Esophagus squamous epithelium (tissue), 5 donors: ENCODE measurements at regions not wholly inside any gene's neighbourhood (a gene's known extent, or its start where the extent isn't known, plus 50 kb on each side); places are given as distances from the start of the nearest gene placed in this dataset.

Source experiments
- DNase-seq: peaks from one replicate; lab custom pipeline; 2025; lab: John Stamatoyannopoulos, UW
- H3K27ac ChIP-seq, 4 donors: fragments of 200-600 bp; sonication (generic); one replicate each; pipeline ENCODE4 v1.5.1; 2016 to 2019; ENCODE audit warnings: mild to moderate bottlenecking in 1 of 4
- H3K27me3 ChIP-seq, 4 donors: fragments of 200-600 bp; sonication (generic); 1 replicate in 3 of 4; 2 replicates in 1 of 4; pipeline versions ENCODE4 v1.5.1 to v1.6.0; 2017 to 2021; ENCODE audit warnings: antibody characterized with exemption in 1 of 4
- H3K36me3 ChIP-seq, 3 donors: fragments of 200-600 bp; sonication (generic); one replicate each; pipeline ENCODE4 v1.5.1; 2016 to 2019
- H3K4me1 ChIP-seq, 3 donors: fragments of 200-600 bp; sonication (generic); one replicate each; pipeline ENCODE4 v1.5.1; 2017 to 2019
- H3K4me3 ChIP-seq, 4 donors: fragments of 200-600 bp; sonication (generic); 1 replicate in 3 of 4; 2 replicates in 1 of 4; pipeline ENCODE4 v1.5.1; 2016 to 2019; ENCODE audit warnings: mild to moderate bottlenecking in 2 of 4, moderate library complexity in 1 of 4
- H3K9me3 ChIP-seq, 3 donors: fragments of 200-600 bp; sonication (generic); one replicate each; pipeline ENCODE4 v1.5.1; 2016 to 2019
- CTCF ChIP-seq, 6 experiments: fragments of 450-650 bp in 4 of 6; fragments of 200-600 bp in 2 of 6; sonication (generic) in 2 of 6; IDR thresholded peaks; one replicate each; pipeline ENCODE4 v1.5.1; 2016 to 2019; ENCODE audit warnings: antibody characterized with exemption in 6 of 6, mild to moderate bottlenecking in 4 of 6, moderate library complexity in 4 of 6
- POLR2A ChIP-seq, 4 donors: fragments of 450-650 bp; IDR thresholded peaks; one replicate each; pipeline ENCODE4 v1.6.1; 2017; ENCODE audit warnings: antibody characterized with exemption in 4 of 4, mild to moderate bottlenecking in 4 of 4, moderate library complexity in 3 of 4
- WGBS, 2 donors: methylation state at CpG; one replicate each; pipeline ENCODE4 v1.1.5; 2018; 5-methylcytosine and 5-hydroxymethylcytosine counted together
- intact Hi-C: fragments of 100-400 bp; cut with DNase I; formaldehyde crosslinking; loops from one replicate; pipeline ENCODE4 v1.15.0; 2022
- donor health status: DM: yes; HTN: yes; CAD: no.

GRCh38 chr5:74064225-74064624 is 438.2 kb downstream of the ARHGEF28 start:
- H3K27me3 ChIP-seq = no peaks in the 10 kb centered on the region
- no peaks in the 10 kb centered on the region for H3K9me3 ChIP-seq
- H3K4me3 ChIP-seq = no peak overlapping the region
- no peak for DNase-seq
- TF ChIP-seq POLR2A (IDR thresholded peaks at IDR 0.05) = no peak
- TF ChIP-seq CTCF (IDR thresholded peaks at IDR 0.05) = no peak
- H3K4me1 ChIP-seq = no peaks in the 10 kb centered on the region
- no peak overlapping the region for H3K27ac ChIP-seq
- intact Hi-C loops = no loop called here
- H3K36me3 ChIP-seq = no peaks in the 10 kb centered on the region

GRCh38 chr5:74063821-74064220 is 437.8 kb downstream of the ARHGEF28 start:
- no peaks in the 10 kb centered on the region for H3K27me3 ChIP-seq
- H3K4me3 ChIP-seq = no peak overlapping the region
- intact Hi-C loops = no loop called here
- DNase-seq = no peak
- H3K4me1 ChIP-seq = no peaks in the 10 kb centered on the region
- TF ChIP-seq POLR2A (IDR thresholded peaks at IDR 0.05) (no peak), CTCF (IDR thresholded peaks at IDR 0.05) (no peak)
- no peaks in the 10 kb centered on the region for H3K9me3 ChIP-seq
- H3K27ac ChIP-seq = no peak overlapping the region
- H3K36me3 ChIP-seq = no peaks in the 10 kb centered on the region
- 42 to 58% methylated on average over 3 of the region's 3 CpGs for WGBS, 2 donors

- no peaks in the 10 kb centered on the region for H3K9me3 ChIP-seq
- no peaks in the 10 kb centered on the region for H3K4me1 ChIP-seq
- TF ChIP-seq POLR2A (IDR thresholded peaks at IDR 0.05) = no peak
- TF ChIP-seq CTCF (IDR thresholded peaks at IDR 0.05) = no peak
- H3K27me3 ChIP-seq = no peaks in the 10 kb centered on the region
- no peak overlapping the region for H3K27ac ChIP-seq
- no peak for DNase-seq
- intact Hi-C loops = no loop called here
- H3K36me3 ChIP-seq = no peaks in the 10 kb centered on the region
- H3K4me3 ChIP-seq = no peak overlapping the region
- WGBS, 2 donors = 77 to 94% methylated on average over 4 of the region's 4 CpGs
Observed at GRCh38 chr5:74063346-74063745, 437.4 kb downstream of the ARHGEF28 start.

GRCh38 chr5:74061292-74061691 is 435.3 kb downstream of the ARHGEF28 start:
- WGBS, 2 donors = 60 to 83% methylated on average over 1 of the region's 1 CpG
- intact Hi-C loops = no loop called here
- no peaks in the 10 kb centered on the region for H3K9me3 ChIP-seq
- DNase-seq = no peak
- no peaks in the 10 kb centered on the region for H3K4me1 ChIP-seq
- no peak overlapping the region for H3K4me3 ChIP-seq
- H3K27ac ChIP-seq = no peak overlapping the region
- no peaks in the 10 kb centered on the region for H3K27me3 ChIP-seq
- H3K36me3 ChIP-seq = no peaks in the 10 kb centered on the region
- TF ChIP-seq CTCF (IDR thresholded peaks at IDR 0.05) = no peak
- TF ChIP-seq POLR2A (IDR thresholded peaks at IDR 0.05) = no peak

GRCh38 chr5:74059706-74060105 is 433.7 kb downstream of the ARHGEF28 start:
- H3K27ac ChIP-seq = no peak overlapping the region
- H3K4me3 ChIP-seq = no peak overlapping the region
- intact Hi-C loops = no loop called here
- no peaks in the 10 kb centered on the region for H3K9me3 ChIP-seq
- 36 to 69% methylated on average over 1 of the region's 1 CpG for WGBS, 2 donors
- DNase-seq = no peak
- no peaks in the 10 kb centered on the region for H3K36me3 ChIP-seq
- no peaks in the 10 kb centered on the region for H3K4me1 ChIP-seq
- TF ChIP-seq CTCF (IDR thresholded peaks at IDR 0.05) = no peak
- TF ChIP-seq POLR2A (IDR thresholded peaks at IDR 0.05) = no peak
- no peaks in the 10 kb centered on the region for H3K27me3 ChIP-seq
